RWPE2 (cell line): ENCODE measurements at regions not wholly inside any gene's neighbourhood (a gene's known extent, or its start where the extent isn't known, plus 50 kb on each side); places are given as distances from the start of the nearest gene placed in this dataset.

ENCODE experiments used
- ATAC-seq: fragments of 200-7000 bp; cut with Tn5 transposase; 3 replicates; pipeline ENCODE4 v1.9.1; 2021; ENCODE audit warnings: low read depth
- DNase-seq: peaks from one replicate; pipeline ENCODE4 v3.0.0-alpha.2; 2020; ENCODE audit warnings: low spot score
- H3K27ac ChIP-seq: fragments of 450-650 bp; 2 replicates; pipeline ENCODE4 v1.5.1; 2017; ENCODE audit warnings: mild to moderate bottlenecking; ENCODE audit not compliant: poor library complexity, severe bottlenecking
- H3K27me3 ChIP-seq: fragments of 250-450 bp; sonication (Bioruptor Pico); 2 replicates; pipeline ENCODE4 v1.5.1; 2021; ENCODE audit warnings: mild to moderate bottlenecking, moderate library complexity; ENCODE audit not compliant: insufficient read depth, poor library complexity, severe bottlenecking
- H3K36me3 ChIP-seq: fragments of 250-450 bp; sonication (Bioruptor Pico); 2 replicates; pipeline ENCODE4 v1.5.1; 2020; ENCODE audit warnings: low read depth, mild to moderate bottlenecking, moderate library complexity
- H3K4me1 ChIP-seq: fragments of 250-450 bp; sonication (Bioruptor Pico); 2 replicates; pipeline ENCODE4 v1.5.1; 2021; ENCODE audit warnings: mild to moderate bottlenecking, moderate library complexity; ENCODE audit not compliant: insufficient read depth, poor library complexity, severe bottlenecking
- H3K4me3 ChIP-seq: fragments of 250-450 bp; sonication (Bioruptor Pico); 2 replicates; pipeline ENCODE4 v1.5.1; 2021; ENCODE audit warnings: mild to moderate bottlenecking, moderate library complexity; ENCODE audit not compliant: severe bottlenecking
- H3K9me3 ChIP-seq: fragments of 250-450 bp; sonication (Bioruptor Pico); 2 replicates; pipeline ENCODE4 v1.5.1; 2021; ENCODE audit warnings: mild to moderate bottlenecking, moderate library complexity; ENCODE audit not compliant: severe bottlenecking
- TF ChIP-seq, protein P1 (sequence below): fragments of 450-650 bp; IDR thresholded peaks from one replicate; pipeline ENCODE4 v1.5.1; 2017; ENCODE audit warnings: mild to moderate bottlenecking, moderate library complexity; ENCODE audit not compliant: poor library complexity, severe bottlenecking

DNA sequence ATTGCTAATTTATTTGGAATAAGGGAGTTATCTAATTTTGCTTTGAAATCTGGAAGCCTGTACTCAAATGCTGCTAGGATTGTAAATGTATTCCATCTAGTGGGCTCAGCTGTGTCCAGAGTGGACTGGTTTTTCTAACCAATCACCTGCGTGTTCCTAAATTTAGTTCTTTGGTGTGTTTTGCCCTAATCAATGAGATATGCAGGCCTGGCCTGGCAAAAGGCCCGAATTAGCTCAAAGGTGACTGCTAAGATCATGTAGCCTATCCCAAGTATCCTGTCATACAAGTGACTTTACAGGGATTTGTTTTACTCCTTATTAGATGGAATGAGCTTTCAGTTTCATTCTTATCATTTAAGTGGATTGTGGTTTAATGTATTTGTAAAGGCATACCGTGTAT lies 51.3 kb upstream of the ARMC2 start:
- DNase-seq (no peak), ATAC-seq (no peak)
- no peaks in the 10 kb centered on the region for H3K9me3 ChIP-seq
- no peaks in the 10 kb centered on the region for H3K4me1 ChIP-seq
- no peak overlapping the region for H3K27ac ChIP-seq
- H3K27me3 ChIP-seq = no peaks in the 10 kb centered on the region
- no peaks in the 10 kb centered on the region for H3K36me3 ChIP-seq
- no peak overlapping the region for H3K4me3 ChIP-seq
- TF ChIP-seq, protein P1, sequence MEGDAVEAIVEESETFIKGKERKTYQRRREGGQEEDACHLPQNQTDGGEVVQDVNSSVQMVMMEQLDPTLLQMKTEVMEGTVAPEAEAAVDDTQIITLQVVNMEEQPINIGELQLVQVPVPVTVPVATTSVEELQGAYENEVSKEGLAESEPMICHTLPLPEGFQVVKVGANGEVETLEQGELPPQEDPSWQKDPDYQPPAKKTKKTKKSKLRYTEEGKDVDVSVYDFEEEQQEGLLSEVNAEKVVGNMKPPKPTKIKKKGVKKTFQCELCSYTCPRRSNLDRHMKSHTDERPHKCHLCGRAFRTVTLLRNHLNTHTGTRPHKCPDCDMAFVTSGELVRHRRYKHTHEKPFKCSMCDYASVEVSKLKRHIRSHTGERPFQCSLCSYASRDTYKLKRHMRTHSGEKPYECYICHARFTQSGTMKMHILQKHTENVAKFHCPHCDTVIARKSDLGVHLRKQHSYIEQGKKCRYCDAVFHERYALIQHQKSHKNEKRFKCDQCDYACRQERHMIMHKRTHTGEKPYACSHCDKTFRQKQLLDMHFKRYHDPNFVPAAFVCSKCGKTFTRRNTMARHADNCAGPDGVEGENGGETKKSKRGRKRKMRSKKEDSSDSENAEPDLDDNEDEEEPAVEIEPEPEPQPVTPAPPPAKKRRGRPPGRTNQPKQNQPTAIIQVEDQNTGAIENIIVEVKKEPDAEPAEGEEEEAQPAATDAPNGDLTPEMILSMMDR = no peak

DNA sequence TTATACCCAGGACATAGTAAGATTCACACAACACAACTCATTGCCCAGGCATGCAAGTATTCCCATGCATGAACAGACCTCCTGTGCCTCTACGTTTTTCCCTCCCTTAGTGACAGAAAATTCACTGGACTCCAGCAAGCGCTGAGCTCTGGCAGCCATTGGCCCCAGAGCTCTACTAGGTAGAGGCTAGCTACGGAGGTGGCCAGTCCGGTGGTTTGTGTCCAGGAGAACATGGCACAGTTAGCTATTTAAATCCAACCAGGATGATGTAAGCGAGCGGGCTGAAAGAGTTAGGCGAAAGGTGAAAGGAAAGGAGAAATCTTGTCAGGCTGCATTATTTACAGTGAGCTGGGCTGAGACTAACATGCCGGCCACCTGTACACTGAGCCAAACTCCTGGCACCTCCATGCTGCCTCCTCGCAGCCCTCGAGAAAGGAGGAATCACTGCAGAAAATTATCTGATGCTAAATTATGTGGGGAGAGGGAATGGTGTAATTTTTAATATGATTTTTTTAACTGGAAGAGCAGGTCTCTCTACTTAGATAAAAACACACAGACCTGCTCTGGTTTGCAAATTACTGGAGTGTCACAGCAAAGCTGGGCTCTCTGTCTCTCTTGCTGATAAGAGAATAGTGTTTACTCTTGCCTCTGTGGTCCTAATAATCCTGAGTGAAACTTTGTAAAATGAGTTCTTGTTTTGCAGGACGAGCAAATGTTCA lies 50.1 kb upstream of the ARMC2 start:
- no peaks in the 10 kb centered on the region for H3K27me3 ChIP-seq
- H3K4me3 ChIP-seq = no peak overlapping the region
- no peaks in the 10 kb centered on the region for H3K36me3 ChIP-seq
- TF ChIP-seq, protein P1 = no peak
- no peak overlapping the region for H3K27ac ChIP-seq
- no peaks in the 10 kb centered on the region for H3K9me3 ChIP-seq
- H3K4me1 ChIP-seq = no peaks in the 10 kb centered on the region
- no peak for ATAC-seq
- no peak for DNase-seq
